ENCODE measurements at regions not wholly inside any gene's neighbourhood (a gene's known extent, or its start where the extent isn't known, plus 50 kb on each side); places are given as distances from the start of the nearest gene placed in this dataset.
"Not testable (repeated sequence)": the region's sequence is repeated elsewhere in the genome, so short reads cannot be mapped to it uniquely, and the experiment has no call there.

GRCh38 chr7:32223071-32223650 lies 153.0 kb upstream of the PDE1C start:
- DNase-seq (ENCODE audit: low read depth) = no peak
- TF ChIP-seq CTCF (conservative IDR thresholded peaks at IDR 0.05; ENCODE audit: low read depth, low read length) = no peak
- H3K4me3 ChIP-seq (ENCODE audit: low read depth, low read length) = no peak overlapping the region

DNA sequence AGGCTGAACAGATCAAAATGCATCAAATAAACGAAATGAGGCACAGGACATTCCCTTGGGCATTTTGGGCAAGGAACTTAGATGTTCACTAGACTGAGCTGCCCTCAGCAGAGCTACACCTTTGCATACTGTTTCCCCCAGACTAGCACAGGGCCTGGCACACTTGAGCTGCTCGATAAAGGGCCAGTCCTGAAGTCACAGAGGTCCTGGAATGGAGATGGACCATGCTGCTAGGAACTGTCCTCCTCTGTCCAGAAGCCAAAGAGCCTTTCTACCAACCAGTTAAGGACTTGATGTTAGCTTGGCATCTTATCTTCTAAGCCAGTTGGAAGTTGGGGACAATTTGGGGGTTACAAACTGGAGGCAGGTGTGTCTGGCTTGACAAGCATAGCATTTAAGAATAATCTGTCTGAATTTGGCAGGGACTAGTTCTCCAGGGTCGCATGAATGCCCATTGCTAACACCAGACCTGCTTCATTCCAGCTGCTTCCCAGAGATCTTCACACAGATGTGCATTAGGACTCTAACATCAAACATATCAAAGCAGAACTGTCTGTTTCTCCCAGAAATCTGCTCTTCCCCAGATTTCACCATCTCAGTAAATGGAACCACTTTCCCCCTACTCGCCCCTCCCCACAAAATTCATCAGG lies 152.2 kb upstream of the PDE1C start:
- TF ChIP-seq CTCF (conservative IDR thresholded peaks at IDR 0.05; ENCODE audit: low read depth, low read length) = no peak
- no peak for DNase-seq (ENCODE audit: low read depth)
- H3K4me3 ChIP-seq (ENCODE audit: low read depth, low read length) = no peak overlapping the region

GRCh38 chr7:32221736-32222135 lies 151.5 kb upstream of the PDE1C start:
- DNase-seq (ENCODE audit: low read depth) = no peak
- no peak for TF ChIP-seq CTCF (conservative IDR thresholded peaks at IDR 0.05; ENCODE audit: low read depth, low read length)
- no peak overlapping the region for H3K4me3 ChIP-seq (ENCODE audit: low read depth, low read length)

DNA sequence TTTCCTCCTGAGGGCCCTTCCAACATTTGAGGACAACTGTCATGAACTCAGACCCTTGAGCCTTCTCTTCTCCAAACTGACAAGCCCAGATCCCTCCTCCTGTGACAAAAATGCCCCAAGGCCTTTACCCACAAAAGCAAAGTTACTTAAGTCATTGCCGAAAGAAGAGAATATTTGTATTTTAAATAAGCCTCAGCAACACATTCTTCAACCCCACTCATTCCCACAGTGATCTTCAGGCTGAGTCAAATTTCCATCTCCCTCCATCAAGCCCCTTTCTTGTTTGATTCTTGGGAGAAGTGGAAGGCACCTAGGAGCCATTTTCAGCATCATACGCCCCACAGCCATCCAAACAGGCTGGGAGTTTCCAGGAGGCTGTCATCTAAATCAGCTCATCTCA lies 150.8 kb upstream of the PDE1C start:
- no peak for TF ChIP-seq CTCF (conservative IDR thresholded peaks at IDR 0.05; ENCODE audit: low read depth, low read length)
- no peak for DNase-seq (ENCODE audit: low read depth)
- no peak overlapping the region for H3K4me3 ChIP-seq (ENCODE audit: low read depth, low read length)

- DNase-seq (ENCODE audit: low read depth); H3K4me3 ChIP-seq (ENCODE audit: low read depth, low read length): not testable (repeated sequence)
Measured at GRCh38 chr7:32219831-32220230, 149.6 kb upstream of the PDE1C start.

GRCh38 chr7:32219416-32219815 lies 149.2 kb upstream of the PDE1C start:
- H3K4me3 ChIP-seq (ENCODE audit: low read depth, low read length) = no peak overlapping the region
- no peak for TF ChIP-seq CTCF (conservative IDR thresholded peaks at IDR 0.05; ENCODE audit: low read depth, low read length)
- DNase-seq (ENCODE audit: low read depth) = no peak

- TF ChIP-seq CTCF (conservative IDR thresholded peaks at IDR 0.05; ENCODE audit: low read depth, low read length) = no peak
- no peak overlapping the region for H3K4me3 ChIP-seq (ENCODE audit: low read depth, low read length)
- no peak for DNase-seq (ENCODE audit: low read depth)
Measured at GRCh38 chr7:32218741-32219288, 148.6 kb upstream of the PDE1C start.
